ENCODE measurements at regions not wholly inside any gene's neighbourhood (a gene's known extent, or its start where the extent isn't known, plus 50 kb on each side); places are given as distances from the start of the nearest gene placed in this dataset.

DNA sequence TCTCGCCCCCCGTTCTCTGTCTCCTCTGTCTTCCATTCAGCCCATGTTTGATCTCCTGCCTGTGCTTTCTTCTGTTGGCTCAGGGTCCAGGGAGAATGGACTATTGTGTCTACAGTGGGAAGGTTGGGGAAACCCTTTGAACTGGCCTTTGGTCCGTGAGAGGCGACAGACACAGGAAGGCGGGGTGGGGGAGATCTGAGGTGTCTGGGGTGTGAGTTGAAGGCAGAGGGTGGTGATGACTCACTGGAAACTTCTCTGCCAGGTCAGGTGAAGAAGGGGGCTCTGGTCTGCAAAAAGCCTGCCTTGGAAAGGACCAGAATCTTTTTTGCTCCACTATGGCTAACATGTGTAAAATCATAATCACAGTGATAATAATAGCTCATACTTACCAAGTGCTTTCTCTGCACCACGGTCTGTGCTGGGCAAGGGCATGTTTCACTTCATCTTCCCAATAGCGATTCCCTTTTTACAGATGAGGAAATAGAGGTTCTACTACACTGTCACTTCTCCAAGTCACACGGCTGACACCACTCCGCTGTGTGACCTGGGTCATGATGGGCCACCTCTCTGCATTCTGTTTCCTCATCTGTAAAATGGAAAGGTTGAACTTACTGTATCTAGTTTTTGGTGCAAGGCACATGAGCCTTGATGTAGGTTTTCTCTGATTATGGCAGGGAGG lies 99.8 kb upstream of the ALX4 start:
- H3K27ac ChIP-seq (ENCODE audit: low read length) = peak overlapping the region; percentile 80
- H3K36me3 ChIP-seq (replicated peaks; ENCODE audit: low read depth, low read length) = peaks cover 7% of the 10 kb centered on the region
- H3K4me3 ChIP-seq (ENCODE audit: low read length) = peak overlapping the region; percentile 21
- peak overlapping the region; percentile 51 for H3K4me2 ChIP-seq (ENCODE audit: low read length)
- H3K27me3 ChIP-seq (ENCODE audit: low read depth, low read length) = peaks cover 12% of the 10 kb centered on the region; the same call in 1 of the 2 replicates
- no peaks in the 10 kb centered on the region; the same call in 1 of the 2 replicates for H3K9me3 ChIP-seq (ENCODE audit: insufficient read depth, low read length)
- H4K20me1 ChIP-seq (ENCODE audit: insufficient read depth, low read length) = no peaks in the 10 kb centered on the region
- no peak overlapping the region for H2AFZ ChIP-seq (ENCODE audit: low read depth, low read length)
- H3K9ac ChIP-seq (ENCODE audit: low read length) = peak overlapping the region; percentile 19; the same call in 1 of the 2 replicates
- H3K79me2 ChIP-seq (ENCODE audit: low read length) = no peaks in the 10 kb centered on the region
- TF ChIP-seq, protein P1, sequence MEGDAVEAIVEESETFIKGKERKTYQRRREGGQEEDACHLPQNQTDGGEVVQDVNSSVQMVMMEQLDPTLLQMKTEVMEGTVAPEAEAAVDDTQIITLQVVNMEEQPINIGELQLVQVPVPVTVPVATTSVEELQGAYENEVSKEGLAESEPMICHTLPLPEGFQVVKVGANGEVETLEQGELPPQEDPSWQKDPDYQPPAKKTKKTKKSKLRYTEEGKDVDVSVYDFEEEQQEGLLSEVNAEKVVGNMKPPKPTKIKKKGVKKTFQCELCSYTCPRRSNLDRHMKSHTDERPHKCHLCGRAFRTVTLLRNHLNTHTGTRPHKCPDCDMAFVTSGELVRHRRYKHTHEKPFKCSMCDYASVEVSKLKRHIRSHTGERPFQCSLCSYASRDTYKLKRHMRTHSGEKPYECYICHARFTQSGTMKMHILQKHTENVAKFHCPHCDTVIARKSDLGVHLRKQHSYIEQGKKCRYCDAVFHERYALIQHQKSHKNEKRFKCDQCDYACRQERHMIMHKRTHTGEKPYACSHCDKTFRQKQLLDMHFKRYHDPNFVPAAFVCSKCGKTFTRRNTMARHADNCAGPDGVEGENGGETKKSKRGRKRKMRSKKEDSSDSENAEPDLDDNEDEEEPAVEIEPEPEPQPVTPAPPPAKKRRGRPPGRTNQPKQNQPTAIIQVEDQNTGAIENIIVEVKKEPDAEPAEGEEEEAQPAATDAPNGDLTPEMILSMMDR (IDR thresholded peaks at IDR 0.05; ENCODE audit: low read depth, low read length) = no peak
- no peak for TF ChIP-seq EZH2phosphoT487 (IDR thresholded peaks at IDR 0.05; ENCODE audit: low read depth)
- peaks cover 50% of the 10 kb centered on the region for H3K4me1 ChIP-seq (ENCODE audit: low read length)

DNA sequence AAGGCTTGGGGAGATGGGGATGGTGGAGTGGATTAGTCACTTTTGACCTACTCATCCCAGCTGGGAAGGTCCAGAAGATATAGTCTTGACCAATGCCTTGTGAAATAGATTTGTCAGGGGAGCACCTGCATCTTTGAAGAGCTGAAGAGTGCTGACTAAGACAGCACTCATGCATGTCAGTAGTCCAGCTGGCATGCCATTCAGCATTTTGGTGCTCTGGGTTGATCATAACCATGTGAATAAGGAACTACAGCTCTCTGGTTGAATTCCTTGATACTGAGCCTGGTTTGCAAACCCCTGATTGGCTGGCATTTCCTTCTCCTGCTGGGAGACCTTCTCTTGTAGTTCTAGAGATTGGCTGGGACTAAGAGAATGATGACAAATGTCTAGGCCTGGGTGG lies 106.8 kb upstream of the ALX4 start:
- H3K27me3 ChIP-seq (ENCODE audit: low read depth, low read length) = peaks cover 27% of the 10 kb centered on the region
- H3K4me3 ChIP-seq (ENCODE audit: low read length) = no peak overlapping the region
- no peaks in the 10 kb centered on the region for H3K79me2 ChIP-seq (ENCODE audit: low read length)
- no peak overlapping the region for H3K27ac ChIP-seq (ENCODE audit: low read length)
- no peak overlapping the region for H2AFZ ChIP-seq (ENCODE audit: low read depth, low read length)
- H3K9me3 ChIP-seq (ENCODE audit: insufficient read depth, low read length) = no peaks in the 10 kb centered on the region; the same call in 1 of the 2 replicates
- no peak for TF ChIP-seq EZH2phosphoT487 (IDR thresholded peaks at IDR 0.05; ENCODE audit: low read depth)
- TF ChIP-seq, protein P1 (IDR thresholded peaks at IDR 0.05; ENCODE audit: low read depth, low read length) = no peak
- peaks cover 4% of the 10 kb centered on the region for H3K36me3 ChIP-seq (replicated peaks; ENCODE audit: low read depth, low read length)
- no peaks in the 10 kb centered on the region for H4K20me1 ChIP-seq (ENCODE audit: insufficient read depth, low read length)
- no peak overlapping the region for H3K9ac ChIP-seq (ENCODE audit: low read length)
- peaks cover 16% of the 10 kb centered on the region for H3K4me1 ChIP-seq (ENCODE audit: low read length)
- H3K4me2 ChIP-seq (ENCODE audit: low read length) = no peak overlapping the region

DNA sequence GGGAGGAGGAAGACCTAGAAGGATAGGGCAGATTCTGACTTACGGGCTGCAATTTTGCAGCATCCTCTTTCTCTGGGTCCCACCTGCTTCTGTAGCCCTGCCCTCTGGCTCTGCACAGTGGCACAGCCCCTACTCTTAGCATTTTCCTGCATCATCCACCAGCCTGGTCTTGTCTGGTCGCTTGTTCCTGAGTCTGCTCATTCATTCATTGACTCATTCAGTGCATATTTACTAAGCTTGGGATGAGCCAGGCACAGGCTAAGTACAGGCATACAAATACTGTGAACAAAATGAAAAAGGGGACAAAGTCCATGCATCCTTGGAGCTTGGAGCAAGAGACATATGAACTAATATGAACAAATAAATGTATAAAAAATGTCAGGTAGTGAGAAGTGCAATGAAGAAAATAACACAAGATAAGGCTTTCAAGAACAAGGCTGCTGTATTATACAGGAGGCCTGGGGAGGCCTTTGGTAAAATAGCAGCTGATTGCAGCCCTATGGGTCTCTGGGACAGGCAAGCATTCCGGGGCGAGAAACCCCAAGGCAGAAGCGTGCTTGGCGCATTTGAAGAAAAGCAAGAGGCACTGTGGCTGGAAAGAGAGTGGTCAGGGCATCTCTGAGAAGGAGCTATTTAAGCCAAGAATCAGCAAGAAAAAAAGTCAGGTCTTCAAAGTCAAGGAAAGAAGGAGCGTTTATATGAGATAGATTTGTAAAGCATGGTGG lies 108.0 kb upstream of the ALX4 start:
- Histone ChIP-seq H3K79me2 (ENCODE audit: low read length) (no peaks in the 10 kb centered on the region), H3K4me3 (ENCODE audit: low read length) (no peak overlapping the region), H3K4me1 (ENCODE audit: low read length) (peaks cover 16% of the 10 kb centered on the region), H3K9ac (ENCODE audit: low read length) (no peak overlapping the region), H3K27me3 (ENCODE audit: low read depth, low read length) (peaks cover 21% of the 10 kb centered on the region), H3K4me2 (ENCODE audit: low read length) (no peak overlapping the region), H3K36me3 (replicated peaks; ENCODE audit: low read depth, low read length) (no peaks in the 10 kb centered on the region), H4K20me1 (ENCODE audit: insufficient read depth, low read length) (no peaks in the 10 kb centered on the region), H3K27ac (ENCODE audit: low read length) (no peak overlapping the region), H3K9me3 (ENCODE audit: insufficient read depth, low read length) (no peaks in the 10 kb centered on the region), H2AFZ (ENCODE audit: low read depth, low read length) (no peak overlapping the region)
- TF ChIP-seq, protein P1 (IDR thresholded peaks at IDR 0.05; ENCODE audit: low read depth, low read length) = no peak
- TF ChIP-seq EZH2phosphoT487 (IDR thresholded peaks at IDR 0.05; ENCODE audit: low read depth) = no peak

DNA sequence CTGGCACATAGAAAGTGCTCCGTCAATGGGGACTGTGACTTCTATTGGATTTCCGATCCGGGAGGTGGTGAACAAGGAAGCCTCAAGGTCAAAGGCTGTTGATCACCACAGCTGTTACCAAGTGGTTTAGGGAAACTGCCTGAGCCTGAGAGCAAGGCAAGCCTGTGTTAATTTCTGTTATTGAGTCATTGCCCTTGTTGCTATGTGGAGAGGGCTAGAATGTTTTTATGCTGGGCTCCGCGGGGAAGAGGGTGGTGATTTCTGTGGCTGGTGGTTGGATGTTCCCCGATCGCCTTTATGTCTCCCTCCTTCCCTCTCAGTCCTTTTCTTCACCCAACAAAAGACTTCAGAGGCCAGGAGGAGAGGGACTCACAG lies 108.5 kb upstream of the ALX4 start:
- no peaks in the 10 kb centered on the region for H3K9me3 ChIP-seq (ENCODE audit: insufficient read depth, low read length)
- H3K36me3 ChIP-seq (replicated peaks; ENCODE audit: low read depth, low read length) = no peaks in the 10 kb centered on the region
- peaks cover 21% of the 10 kb centered on the region for H3K27me3 ChIP-seq (ENCODE audit: low read depth, low read length)
- H3K27ac ChIP-seq (ENCODE audit: low read length) = no peak overlapping the region
- TF ChIP-seq, protein P1 (IDR thresholded peaks at IDR 0.05; ENCODE audit: low read depth, low read length) = no peak
- no peak for TF ChIP-seq EZH2phosphoT487 (IDR thresholded peaks at IDR 0.05; ENCODE audit: low read depth)
- peaks cover 16% of the 10 kb centered on the region for H3K4me1 ChIP-seq (ENCODE audit: low read length)
- H3K4me2 ChIP-seq (ENCODE audit: low read length) = no peak overlapping the region
- no peak overlapping the region for H2AFZ ChIP-seq (ENCODE audit: low read depth, low read length)
- H3K9ac ChIP-seq (ENCODE audit: low read length) = no peak overlapping the region
- H3K79me2 ChIP-seq (ENCODE audit: low read length) = no peaks in the 10 kb centered on the region
- no peak overlapping the region for H3K4me3 ChIP-seq (ENCODE audit: low read length)
- no peaks in the 10 kb centered on the region for H4K20me1 ChIP-seq (ENCODE audit: insufficient read depth, low read length)

Data from OCI-LY3 (cell line).